Spleen (tissue), 7 donors: ENCODE measurements at regions not wholly inside any gene's neighbourhood (a gene's known extent, or its start where the extent isn't known, plus 50 kb on each side); places are given as distances from the start of the nearest gene placed in this dataset.

Experiments
- CTCF ChIP-seq, 11 experiments: fragments of 200-600 bp in 7 of 11; fragments of 450-650 bp in 4 of 11; sonication (generic) in 4 of 11; IDR thresholded peaks in 8 of 11; conservative IDR thresholded peaks in 3 of 11; 1 replicate in 7 of 11; 2 replicates in 4 of 11; pipeline versions ENCODE4 v1.4.0 to v1.8.0; 2016 to 2021; ENCODE audit warnings: antibody characterized with exemption in 11 of 11, inconsistent platforms in 4 of 11, mild to moderate bottlenecking in 1 of 11
- POLR2A ChIP-seq, 3 donors: fragments of 450-650 bp; IDR thresholded peaks; one replicate each; pipeline ENCODE4 v1.5.1; 2017; ENCODE audit warnings: antibody characterized with exemption in 3 of 3, mild to moderate bottlenecking in 1 of 3
- POLR2AphosphoS5 ChIP-seq, 3 donors: sonication (generic); formaldehyde crosslinking; IDR thresholded peaks; one replicate each; pipeline ENCODE4 v1.5.1; 2017; ENCODE audit warnings: antibody characterized with exemption in 3 of 3
- donor health status: DM: no; HTN: no; CAD: no; lungs with moderate emphysema.
- donor health status: DM: no; HTN: no; CAD: no.
- donor health status: DM: no; HTN: no; CAD: no.

- TF ChIP-seq CTCF (IDR thresholded peaks at IDR 0.05 in 8 of 11, conservative IDR thresholded peaks at IDR 0.05 in 3 of 11) (no peak), POLR2AphosphoS5 (IDR thresholded peaks at IDR 0.05) (no peak), POLR2A (IDR thresholded peaks at IDR 0.05) (no peak)
Observed at GRCh38 chr9:115615000-115615401, 497.0 kb upstream of the TNC start.
